ENCODE measurements at regions not wholly inside any gene's neighbourhood (a gene's known extent, or its start where the extent isn't known, plus 50 kb on each side); places are given as distances from the start of the nearest gene placed in this dataset.
A peak's percentile ranks its signal among the peaks of the same experiment; 100 is the strongest.

- DNase-seq (ENCODE audit: low read depth): no peak
- Histone ChIP-seq H3K27me3 (replicated peaks; ENCODE audit: control insufficient read depth, insufficient read depth, low read length) (no peaks in the 10 kb centered on the region), H3K9ac (ENCODE audit: low read length) (no peak overlapping the region), H3K4me1 (ENCODE audit: control insufficient read depth, insufficient read depth, low read length) (peaks cover 20% of the 10 kb centered on the region), H3K9me3 (ENCODE audit: control insufficient read depth, low read length) (no peaks in the 10 kb centered on the region), H3K36me3 (ENCODE audit: control insufficient read depth, insufficient read depth, low read length, severe bottlenecking) (no peaks in the 10 kb centered on the region), H3K4me3 (ENCODE audit: low read length) (no peak overlapping the region)
Observed at GRCh38 chr3:107428051-107428858, 51.0 kb downstream of the CCDC54 start.

- Histone ChIP-seq H3K36me3 (ENCODE audit: control insufficient read depth, insufficient read depth, low read length, severe bottlenecking) (no peaks in the 10 kb centered on the region), H3K9ac (ENCODE audit: low read length) (peak overlapping the region; percentile 84), H3K4me1 (ENCODE audit: control insufficient read depth, insufficient read depth, low read length) (peaks cover 20% of the 10 kb centered on the region), H3K27me3 (replicated peaks; ENCODE audit: control insufficient read depth, insufficient read depth, low read length) (peaks cover 8% of the 10 kb centered on the region), H3K9me3 (ENCODE audit: control insufficient read depth, low read length) (no peaks in the 10 kb centered on the region), H3K4me3 (ENCODE audit: low read length) (peak overlapping the region; percentile 90)
- peak; percentile 95 for DNase-seq (ENCODE audit: low read depth)
Observed at GRCh38 chr3:107429320-107430181, 52.3 kb downstream of the CCDC54 start.

- peak overlapping the region; percentile 90 for H3K9ac ChIP-seq (ENCODE audit: low read length)
- H3K36me3 ChIP-seq (ENCODE audit: control insufficient read depth, insufficient read depth, low read length, severe bottlenecking): no peaks in the 10 kb centered on the region
- H3K9me3 ChIP-seq (ENCODE audit: control insufficient read depth, low read length): no peaks in the 10 kb centered on the region
- peak overlapping the region; percentile 90 for H3K4me3 ChIP-seq (ENCODE audit: low read length)
- peak; percentile 48 for DNase-seq (ENCODE audit: low read depth)
- peaks cover 10% of the 10 kb centered on the region for H3K27me3 ChIP-seq (replicated peaks; ENCODE audit: control insufficient read depth, insufficient read depth, low read length)
- peaks cover 20% of the 10 kb centered on the region for H3K4me1 ChIP-seq (ENCODE audit: control insufficient read depth, insufficient read depth, low read length)
Observed at GRCh38 chr3:107430214-107430995, 53.2 kb downstream of the CCDC54 start.

GRCh38 chr3:107430996-107431245, 53.7 kb downstream of the CCDC54 start:
- Histone ChIP-seq H3K27me3 (replicated peaks; ENCODE audit: control insufficient read depth, insufficient read depth, low read length) (peaks cover 10% of the 10 kb centered on the region), H3K4me1 (ENCODE audit: control insufficient read depth, insufficient read depth, low read length) (peaks cover 20% of the 10 kb centered on the region), H3K4me3 (ENCODE audit: low read length) (peak overlapping the region; percentile 90), H3K9ac (ENCODE audit: low read length) (peak overlapping the region; percentile 90), H3K9me3 (ENCODE audit: control insufficient read depth, low read length) (no peaks in the 10 kb centered on the region), H3K36me3 (ENCODE audit: control insufficient read depth, insufficient read depth, low read length, severe bottlenecking) (no peaks in the 10 kb centered on the region)
- no peak for DNase-seq (ENCODE audit: low read depth)

GRCh38 chr3:107431246-107432012, 54.2 kb downstream of the CCDC54 start:
- Histone ChIP-seq H3K4me1 (ENCODE audit: control insufficient read depth, insufficient read depth, low read length) (peaks cover 20% of the 10 kb centered on the region), H3K9me3 (ENCODE audit: control insufficient read depth, low read length) (no peaks in the 10 kb centered on the region), H3K9ac (ENCODE audit: low read length) (peak overlapping the region; percentile 90), H3K36me3 (ENCODE audit: control insufficient read depth, insufficient read depth, low read length, severe bottlenecking) (no peaks in the 10 kb centered on the region), H3K4me3 (ENCODE audit: low read length) (peak overlapping the region; percentile 90), H3K27me3 (replicated peaks; ENCODE audit: control insufficient read depth, insufficient read depth, low read length) (peaks cover 10% of the 10 kb centered on the region)
- DNase-seq (ENCODE audit: low read depth): peak; percentile 81

GRCh38 chr3:107432013-107432515, 54.8 kb downstream of the CCDC54 start:
- Histone ChIP-seq H3K27me3 (replicated peaks; ENCODE audit: control insufficient read depth, insufficient read depth, low read length) (peaks cover 10% of the 10 kb centered on the region), H3K4me3 (ENCODE audit: low read length) (peak overlapping the region; percentile 90), H3K4me1 (ENCODE audit: control insufficient read depth, insufficient read depth, low read length) (peaks cover 20% of the 10 kb centered on the region), H3K36me3 (ENCODE audit: control insufficient read depth, insufficient read depth, low read length, severe bottlenecking) (no peaks in the 10 kb centered on the region), H3K9me3 (ENCODE audit: control insufficient read depth, low read length) (no peaks in the 10 kb centered on the region), H3K9ac (ENCODE audit: low read length) (peak overlapping the region; percentile 90)
- peak; percentile 57 for DNase-seq (ENCODE audit: low read depth)

GRCh38 chr3:107432646-107433045, 55.4 kb downstream of the CCDC54 start:
- H3K4me3 ChIP-seq (ENCODE audit: low read length): peak overlapping the region; percentile 90
- H3K27me3 ChIP-seq (replicated peaks; ENCODE audit: control insufficient read depth, insufficient read depth, low read length): peaks cover 10% of the 10 kb centered on the region
- no peaks in the 10 kb centered on the region for H3K36me3 ChIP-seq (ENCODE audit: control insufficient read depth, insufficient read depth, low read length, severe bottlenecking)
- no peak for DNase-seq (ENCODE audit: low read depth)
- no peak overlapping the region for H3K9ac ChIP-seq (ENCODE audit: low read length)
- no peaks in the 10 kb centered on the region for H3K9me3 ChIP-seq (ENCODE audit: control insufficient read depth, low read length)
- H3K4me1 ChIP-seq (ENCODE audit: control insufficient read depth, insufficient read depth, low read length): peaks cover 20% of the 10 kb centered on the region

GRCh38 chr3:107436029-107436428, 58.8 kb downstream of the CCDC54 start:
- DNase-seq (ENCODE audit: low read depth): no peak
- peaks cover 10% of the 10 kb centered on the region for H3K27me3 ChIP-seq (replicated peaks; ENCODE audit: control insufficient read depth, insufficient read depth, low read length)
- no peak overlapping the region for H3K9ac ChIP-seq (ENCODE audit: low read length)
- H3K4me1 ChIP-seq (ENCODE audit: control insufficient read depth, insufficient read depth, low read length): peaks cover 9% of the 10 kb centered on the region
- no peak overlapping the region for H3K4me3 ChIP-seq (ENCODE audit: low read length)
- no peaks in the 10 kb centered on the region for H3K36me3 ChIP-seq (ENCODE audit: control insufficient read depth, insufficient read depth, low read length, severe bottlenecking)
- H3K9me3 ChIP-seq (ENCODE audit: control insufficient read depth, low read length): no peaks in the 10 kb centered on the region

- H3K9me3 ChIP-seq (ENCODE audit: control insufficient read depth, low read length): no peaks in the 10 kb centered on the region
- H3K4me3 ChIP-seq (ENCODE audit: low read length): no peak overlapping the region
- H3K27me3 ChIP-seq (replicated peaks; ENCODE audit: control insufficient read depth, insufficient read depth, low read length): peaks cover 10% of the 10 kb centered on the region
- no peaks in the 10 kb centered on the region for H3K4me1 ChIP-seq (ENCODE audit: control insufficient read depth, insufficient read depth, low read length)
- DNase-seq (ENCODE audit: low read depth): no peak
- no peak overlapping the region for H3K9ac ChIP-seq (ENCODE audit: low read length)
- H3K36me3 ChIP-seq (ENCODE audit: control insufficient read depth, insufficient read depth, low read length, severe bottlenecking): no peaks in the 10 kb centered on the region
Observed at GRCh38 chr3:107438671-107439070, 61.4 kb downstream of the CCDC54 start.

- Histone ChIP-seq H3K27me3 (replicated peaks; ENCODE audit: control insufficient read depth, insufficient read depth, low read length) (no peaks in the 10 kb centered on the region), H3K4me3 (ENCODE audit: low read length) (no peak overlapping the region), H3K4me1 (ENCODE audit: control insufficient read depth, insufficient read depth, low read length) (no peaks in the 10 kb centered on the region), H3K9ac (ENCODE audit: low read length) (no peak overlapping the region), H3K36me3 (ENCODE audit: control insufficient read depth, insufficient read depth, low read length, severe bottlenecking) (no peaks in the 10 kb centered on the region), H3K9me3 (ENCODE audit: control insufficient read depth, low read length) (no peaks in the 10 kb centered on the region)
- no peak for DNase-seq (ENCODE audit: low read depth)
Observed at GRCh38 chr3:107441617-107442016, 64.4 kb downstream of the CCDC54 start.
